Stomach (tissue), 4 donors: ENCODE measurements at regions not wholly inside any gene's neighbourhood (a gene's known extent, or its start where the extent isn't known, plus 50 kb on each side); places are given as distances from the start of the nearest gene placed in this dataset.

Experiments
- CTCF ChIP-seq, 7 experiments: fragments of 450-650 bp in 4 of 7; fragments of 200-600 bp in 3 of 7; sonication (generic) in 3 of 7; IDR thresholded peaks; one replicate each; pipeline ENCODE4 v1.5.1; 2016 to 2019; ENCODE audit warnings: antibody characterized with exemption in 7 of 7, control low read depth in 2 of 7, mild to moderate bottlenecking in 1 of 7
- EP300 ChIP-seq: sonication (generic); formaldehyde crosslinking; IDR thresholded peaks from one replicate; pipeline ENCODE4 v1.6.1; 2017; ENCODE audit warnings: antibody characterized with exemption
- POLR2A ChIP-seq, 4 donors: fragments of 450-650 bp; IDR thresholded peaks; one replicate each; pipeline ENCODE4 v1.6.1; 2016; ENCODE audit warnings: antibody characterized with exemption in 4 of 4, control low read depth in 2 of 4, mild to moderate bottlenecking in 1 of 4, moderate library complexity in 1 of 4
- POLR2AphosphoS5 ChIP-seq, 3 donors: sonication (generic); formaldehyde crosslinking; IDR thresholded peaks; one replicate each; pipeline ENCODE4 v1.6.1; 2016; ENCODE audit warnings: antibody characterized with exemption in 3 of 3

- no peak for TF ChIP-seq CTCF (IDR thresholded peaks at IDR 0.05)
- no peak for TF ChIP-seq POLR2AphosphoS5 (IDR thresholded peaks at IDR 0.05)
- TF ChIP-seq EP300: no peak
- no peak for TF ChIP-seq POLR2A (IDR thresholded peaks at IDR 0.05)
These were observed 53.7 kb upstream of the GNAT3 start for GRCh38 chr7:80565554-80565953.
